HG03103 (cell line): ENCODE measurements at regions not wholly inside any gene's neighbourhood (a gene's known extent, or its start where the extent isn't known, plus 50 kb on each side); places are given as distances from the start of the nearest gene placed in this dataset.

Experiments
- ATAC-seq: cut with Tn5 transposase; IDR thresholded peaks from one replicate; pipeline ENCODE4 v1.9.1; 2021; ENCODE audit warnings: low read depth; ENCODE audit not compliant: unreplicated experiment

DNA sequence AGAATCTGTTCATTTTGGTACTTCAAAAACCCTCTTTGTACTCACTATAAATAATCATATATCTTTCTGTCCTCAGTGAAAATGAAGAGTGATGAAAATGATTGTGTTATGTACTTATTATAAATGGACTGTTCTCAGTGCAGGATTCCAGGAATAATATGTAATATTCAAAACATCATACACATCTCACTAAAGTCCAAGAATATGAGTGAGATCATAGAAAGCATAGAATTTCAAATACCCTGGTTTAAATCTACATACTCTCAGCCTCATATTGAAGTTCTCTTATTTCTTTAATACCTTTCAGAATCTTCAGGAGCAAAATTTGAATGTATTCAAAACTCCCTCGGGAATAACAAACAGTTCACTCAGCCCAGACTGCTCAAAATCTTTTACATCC is 868.0 kb downstream of the SLITRK6 start:
- ATAC-seq, result no peak

DNA sequence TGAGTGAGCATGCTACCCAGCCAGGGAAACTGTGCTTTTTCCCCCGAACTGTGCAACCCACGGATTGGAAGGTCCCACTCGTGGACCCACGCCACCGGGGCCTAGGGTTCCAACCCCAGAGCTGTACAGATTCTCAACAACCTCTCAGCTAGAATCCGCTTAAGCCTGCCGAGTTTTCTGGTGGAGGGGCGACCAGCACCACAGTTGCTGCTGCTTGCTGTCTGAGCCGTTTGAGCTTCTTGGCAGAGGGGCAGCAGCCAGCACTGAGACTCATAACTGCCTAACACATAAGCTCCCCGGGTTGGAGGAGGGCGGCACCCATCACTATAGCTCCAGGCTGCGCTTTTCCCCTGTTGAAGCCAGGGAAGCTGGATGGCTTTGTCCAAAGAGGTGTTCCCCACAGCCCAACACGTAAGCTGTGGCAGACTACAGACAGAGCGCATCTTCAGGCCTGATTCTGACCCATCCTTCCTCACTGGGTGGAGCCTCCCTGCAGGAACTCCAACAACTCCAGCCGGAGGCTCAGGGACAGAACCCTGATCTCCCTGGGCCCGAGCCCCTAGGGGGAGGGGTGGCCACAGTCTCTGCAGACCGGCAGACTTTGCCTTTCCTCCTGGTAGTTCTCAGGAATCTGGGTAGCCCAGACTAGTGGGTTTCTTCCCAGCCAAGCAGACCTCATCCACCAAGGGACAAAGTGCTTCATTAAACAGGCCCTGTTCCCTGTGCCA is 871.6 kb downstream of the SLITRK6 start:
- ATAC-seq, result no peak

DNA sequence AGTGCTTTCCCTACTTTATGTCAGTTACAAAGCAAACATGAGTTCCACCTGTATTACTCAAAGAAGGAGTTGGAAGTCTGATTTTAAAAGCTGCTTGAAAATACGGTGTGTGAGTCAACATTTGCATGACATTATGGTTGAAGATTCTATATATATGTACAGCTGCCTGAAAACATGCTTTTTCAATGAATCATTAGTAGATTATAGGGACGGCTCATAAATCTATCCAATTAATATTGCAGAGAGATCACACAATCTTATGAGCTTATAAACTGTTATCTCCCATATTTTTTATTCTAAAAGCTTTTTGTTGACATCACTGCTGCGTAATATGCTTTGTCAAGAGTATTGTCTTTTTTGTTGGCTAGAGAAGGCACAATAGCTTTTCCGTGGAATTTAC is 873.8 kb downstream of the SLITRK6 start:
- ATAC-seq, result no peak

GRCh38 chr13:84923831-84924230 is 875.4 kb downstream of the SLITRK6 start:
- ATAC-seq, result no peak

DNA sequence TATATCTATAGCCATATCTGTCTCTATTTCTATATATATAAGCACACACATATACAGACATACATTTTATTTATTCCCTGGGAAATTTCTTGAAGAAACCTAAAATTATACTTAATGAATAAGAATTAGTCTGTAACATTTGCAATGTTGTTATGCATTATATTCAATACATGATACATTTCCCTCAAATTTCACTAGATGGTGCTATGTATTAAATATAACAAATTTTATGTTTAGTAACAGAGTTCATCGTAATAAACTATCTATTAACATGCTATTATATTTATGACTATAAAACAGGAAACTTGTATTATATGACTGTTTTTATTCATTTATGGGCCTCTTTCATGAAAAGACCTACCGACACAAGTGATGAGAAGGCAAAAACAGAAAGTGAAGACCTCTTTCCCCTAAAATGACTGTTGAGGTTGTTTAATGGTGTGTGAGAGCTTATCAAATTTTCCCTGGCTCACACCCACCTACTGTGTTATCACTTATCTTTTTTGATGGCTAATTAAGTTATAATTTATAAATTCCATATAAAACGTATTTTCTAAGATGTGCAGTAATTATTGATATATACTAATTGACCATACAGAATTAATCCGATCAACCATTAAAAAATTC is 881.9 kb downstream of the SLITRK6 start:
- no peak for ATAC-seq

DNA sequence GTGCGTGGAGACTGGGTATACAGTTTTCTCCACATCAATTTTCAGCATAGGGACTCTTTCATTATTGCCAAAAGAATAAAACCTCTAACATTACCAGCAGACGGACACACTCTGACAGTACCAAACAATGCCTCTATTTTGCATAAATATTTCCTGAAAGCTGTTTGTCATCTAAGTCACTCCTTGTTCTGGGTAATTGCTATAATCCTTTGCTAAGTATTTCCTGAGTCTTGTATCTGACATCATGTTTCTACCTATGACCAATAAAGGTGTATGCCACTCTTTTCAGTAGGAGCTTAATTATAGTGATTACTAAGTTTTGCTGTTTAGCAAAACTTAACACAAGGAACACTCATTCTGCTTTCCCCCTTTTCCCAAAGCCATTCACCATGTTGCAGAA is 886.5 kb downstream of the SLITRK6 start:
- ATAC-seq, result no peak

DNA sequence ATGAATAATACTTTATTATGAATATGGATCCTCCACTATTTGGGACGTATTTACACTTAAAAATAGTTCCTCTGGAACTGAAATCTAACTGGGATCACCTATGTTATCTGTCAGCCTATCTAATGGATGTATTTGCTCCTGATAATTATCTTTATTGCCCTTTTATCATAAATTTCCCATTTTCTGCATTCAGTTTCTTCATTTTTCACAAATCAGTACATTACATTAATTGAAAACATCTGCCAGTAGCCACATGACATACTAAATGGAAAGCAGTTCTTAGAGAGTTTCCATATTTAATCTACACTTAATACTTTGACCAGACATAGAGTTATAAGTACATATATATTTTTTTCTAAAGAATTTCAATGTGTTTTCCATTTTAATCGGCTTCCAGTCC is 888.8 kb downstream of the SLITRK6 start:
- ATAC-seq, result no peak

DNA sequence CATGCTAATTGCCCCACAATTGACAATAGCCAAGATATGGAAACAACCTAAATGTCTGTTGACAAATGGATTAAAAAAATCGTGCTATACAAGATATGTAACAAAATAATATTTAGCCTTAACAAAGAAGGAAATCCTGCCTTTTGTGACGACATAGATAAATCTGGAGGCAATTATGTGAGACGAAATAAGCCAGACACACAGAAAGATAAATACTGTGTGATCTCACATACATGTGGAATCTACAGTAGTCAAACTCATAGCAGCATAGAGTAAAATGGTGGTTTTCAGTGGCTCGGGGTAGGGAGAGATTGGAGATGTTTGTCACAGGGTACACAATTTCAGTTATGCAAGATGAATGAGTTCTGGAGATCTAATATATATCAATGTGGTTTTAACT is 895.8 kb downstream of the SLITRK6 start:
- ATAC-seq, result no peak

DNA sequence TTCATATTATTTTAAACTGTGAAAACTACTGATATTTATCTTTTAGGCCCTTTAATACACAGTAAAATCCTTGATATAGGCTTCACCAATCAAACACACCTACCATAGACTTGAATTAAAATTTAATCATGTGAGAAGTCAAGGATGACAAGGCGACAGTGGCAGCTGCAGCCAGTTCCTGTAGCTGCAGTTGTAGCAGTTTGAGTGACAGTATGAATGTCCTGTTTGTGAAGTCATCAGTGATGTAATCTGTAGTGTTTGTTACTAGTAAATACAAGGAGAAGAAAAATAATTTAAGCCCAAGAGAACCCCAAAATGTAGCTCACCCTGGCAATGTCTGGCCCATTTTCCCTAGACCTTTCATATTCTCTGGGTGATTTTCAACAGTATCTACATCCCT is 897.0 kb downstream of the SLITRK6 start:
- no peak for ATAC-seq

DNA sequence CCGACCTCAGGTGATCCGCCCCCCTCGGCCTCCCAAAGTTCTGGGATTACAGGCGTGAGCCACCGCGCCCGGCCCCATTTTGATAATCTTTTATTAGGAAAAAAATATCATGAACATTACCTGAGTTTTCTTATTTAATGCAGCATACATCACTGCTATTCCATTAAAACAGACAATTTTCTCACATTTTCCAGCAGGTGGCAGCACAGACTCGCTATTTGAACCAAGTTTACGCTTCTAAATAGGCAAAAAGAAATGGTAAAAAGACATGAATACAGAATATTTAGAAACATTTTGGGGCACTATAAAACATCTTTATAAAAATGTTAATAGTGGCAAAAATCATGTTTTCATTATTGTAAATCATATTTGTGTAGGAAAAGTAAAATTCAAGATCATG is 903.1 kb downstream of the SLITRK6 start:
- no peak for ATAC-seq

- ATAC-seq, result no peak
These were observed 904.5 kb downstream of the SLITRK6 start for GRCh38 chr13:84894749-84895148.

- no peak for ATAC-seq
These were observed 913.4 kb downstream of the SLITRK6 start for GRCh38 chr13:84885868-84886267.

- no peak for ATAC-seq
These were observed 925.3 kb downstream of the SLITRK6 start for GRCh38 chr13:84873951-84874350.

- no peak for ATAC-seq
These were observed 929.0 kb downstream of the SLITRK6 start for GRCh38 chr13:84870190-84870589.

- ATAC-seq, result no peak
These were observed 932.0 kb downstream of the SLITRK6 start for GRCh38 chr13:84867246-84867645.

GRCh38 chr13:84865783-84866221 is 933.4 kb downstream of the SLITRK6 start:
- ATAC-seq, result no peak

GRCh38 chr13:84864341-84864740 is 934.9 kb downstream of the SLITRK6 start:
- ATAC-seq, result no peak

DNA sequence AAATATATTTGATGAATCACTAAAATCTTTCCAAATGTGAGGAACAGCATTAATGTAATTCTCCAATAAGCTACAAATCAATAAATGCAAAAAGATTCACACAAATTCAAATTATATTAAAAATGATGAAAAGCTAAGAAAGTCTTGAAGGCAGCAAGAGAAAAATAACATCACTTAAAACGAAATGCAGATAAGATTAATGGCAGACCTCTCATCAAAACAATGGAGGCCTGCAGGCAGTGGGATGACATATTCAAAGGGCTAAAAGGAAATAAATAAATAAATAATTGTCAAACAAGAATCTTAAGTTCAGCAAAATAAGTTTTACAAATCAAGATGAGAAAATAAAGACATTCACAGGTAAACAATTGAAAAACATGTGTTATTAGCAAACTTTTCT is 952.1 kb downstream of the SLITRK6 start:
- ATAC-seq, result no peak

DNA sequence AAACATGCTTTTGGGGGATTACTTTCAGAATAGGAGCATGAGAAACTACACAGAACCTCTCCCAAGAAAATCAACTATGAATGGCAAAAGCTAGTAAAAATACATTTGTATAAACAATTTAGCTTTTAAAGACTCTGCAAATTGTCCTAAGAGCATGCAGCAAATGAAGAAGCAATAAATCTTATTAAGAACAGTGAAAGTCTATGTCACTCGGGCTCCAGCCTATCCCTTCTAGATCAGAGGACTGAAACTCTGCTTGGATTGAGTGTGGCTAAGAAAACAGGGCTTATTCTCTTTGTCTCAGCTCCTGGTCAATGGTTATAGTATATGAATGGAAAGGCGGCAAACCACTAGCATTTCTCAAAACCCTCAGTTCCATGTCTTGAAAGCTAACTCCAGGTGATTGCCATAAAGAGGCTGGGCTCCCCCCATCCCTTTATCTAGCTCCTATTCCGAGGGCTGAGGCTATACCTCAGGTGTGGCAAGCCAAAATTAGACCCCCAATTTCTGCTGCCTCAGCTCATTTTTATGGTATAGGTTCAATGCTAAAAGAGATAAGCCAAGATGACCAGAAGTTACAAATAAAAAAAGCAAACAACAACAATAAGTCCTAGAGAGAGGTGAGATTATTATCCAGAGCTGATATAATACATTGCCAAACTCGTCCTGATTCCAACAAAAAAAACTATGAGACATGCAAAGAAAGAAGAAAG is 953.2 kb downstream of the SLITRK6 start:
- no peak for ATAC-seq

- ATAC-seq, result no peak
These were observed 954.7 kb downstream of the SLITRK6 start for GRCh38 chr13:84844473-84844872.

GRCh38 chr13:84843368-84843767 is 955.9 kb downstream of the SLITRK6 start:
- no peak for ATAC-seq

DNA sequence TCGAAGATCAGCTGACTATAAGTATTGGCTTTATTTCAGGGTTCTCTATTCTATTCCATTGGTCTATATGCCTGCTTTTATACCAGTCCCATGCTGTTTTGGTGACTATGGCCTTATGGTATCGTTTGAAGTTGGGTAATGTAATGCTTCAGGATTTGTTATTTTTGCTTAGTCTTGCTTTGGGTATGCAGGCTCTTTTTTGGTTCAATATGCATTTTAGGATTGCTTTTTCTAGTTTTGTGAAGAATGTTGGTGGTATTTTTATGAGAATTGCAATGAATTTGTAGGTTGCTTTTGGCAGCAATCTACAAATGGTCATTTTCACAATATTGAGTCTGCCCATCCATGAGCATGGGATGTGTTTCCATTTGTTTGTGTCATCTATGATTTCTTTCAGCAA is 951.9 kb upstream of the SLITRK1 start:
- ATAC-seq, result no peak
